HTERT RPE-1 (cell line): ENCODE measurements at regions not wholly inside any gene's neighbourhood (a gene's known extent, or its start where the extent isn't known, plus 50 kb on each side); places are given as distances from the start of the nearest gene placed in this dataset.

Experiments used
- in situ Hi-C: fragments of 300-500 bp; cut with MboI; formaldehyde crosslinking; loops from 4 replicates; pipeline ENCODE4 v1.14.3; 2020; ENCODE audit warnings: low sequenced_read_pairs

DNA sequence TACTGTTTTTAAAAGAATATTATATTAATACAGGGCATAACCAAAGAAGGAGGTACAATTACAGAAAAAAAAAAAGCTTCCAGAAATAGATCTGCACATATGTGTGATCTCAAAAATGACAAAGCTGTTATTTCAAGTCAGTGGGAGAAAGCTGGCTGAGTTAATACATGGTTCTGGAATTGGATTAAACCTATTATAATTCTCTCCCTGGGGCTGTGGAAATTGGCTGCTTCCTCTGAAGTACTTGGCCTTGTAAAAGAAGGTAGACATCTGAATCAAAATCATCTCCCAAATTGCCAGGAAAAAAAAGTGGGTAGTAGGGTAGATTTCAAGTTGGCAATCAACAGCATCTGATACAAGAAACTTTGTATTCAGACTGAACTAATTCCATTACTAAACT, 723.9 kb upstream of the ALCAM start:
- in situ Hi-C loops, result no loop called here

DNA sequence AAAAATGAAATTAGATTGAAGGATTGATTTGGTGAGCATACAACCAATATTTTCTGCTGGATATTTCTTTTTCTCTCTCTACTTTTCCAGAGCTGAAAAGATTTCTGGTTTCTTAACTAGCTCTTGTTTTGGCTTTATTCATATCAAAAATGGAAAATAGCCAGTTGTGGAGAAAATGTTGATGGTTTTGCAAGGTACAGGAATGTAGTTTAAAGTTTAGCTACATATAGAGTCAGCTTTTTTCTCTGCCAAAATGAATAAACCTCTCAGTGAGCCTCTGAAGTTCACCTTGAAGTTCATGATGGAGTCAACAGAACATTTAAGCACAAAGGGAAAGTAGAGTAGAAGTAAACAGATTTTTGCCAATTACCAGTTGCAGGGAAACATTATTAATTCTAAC, 720.5 kb upstream of the ALCAM start:
- in situ Hi-C loops, result no loop called here

DNA sequence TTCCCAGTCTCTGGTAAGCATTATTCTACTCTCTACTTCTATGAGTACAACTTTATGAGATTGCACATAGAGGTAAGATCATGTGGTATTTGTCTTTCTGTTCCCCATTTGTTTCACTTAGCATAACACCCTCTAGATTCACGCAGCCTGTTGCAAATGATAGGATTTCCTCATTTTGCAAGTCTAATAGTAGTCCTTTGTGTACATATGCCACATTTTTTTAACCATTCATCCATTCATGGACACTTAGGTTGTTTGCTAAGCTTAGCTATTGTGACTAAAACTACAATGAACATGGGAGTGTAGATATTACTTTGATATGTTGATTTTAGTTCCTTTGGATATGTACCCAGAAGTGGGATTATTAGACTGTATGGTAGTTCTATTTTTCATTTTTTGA, 717.9 kb upstream of the ALCAM start:
- in situ Hi-C loops, result no loop called here

DNA sequence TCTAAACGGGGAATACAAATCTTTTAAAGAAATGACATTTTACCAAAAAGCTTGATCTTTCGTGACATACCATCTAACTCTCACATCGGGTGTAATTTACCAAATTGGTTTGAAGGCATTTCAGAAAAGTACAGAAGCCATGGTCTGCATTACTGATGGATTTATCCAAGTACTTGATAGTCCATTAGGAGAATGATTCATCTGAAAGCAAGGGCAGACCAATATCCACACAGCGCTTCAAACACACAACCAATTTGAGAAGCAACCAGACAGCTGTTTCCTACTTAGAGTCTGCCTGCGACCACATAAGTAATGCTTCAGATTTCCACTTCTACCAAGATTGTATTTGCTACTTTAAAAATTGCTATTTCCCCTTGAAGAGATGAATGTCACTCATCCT, 697.6 kb upstream of the ALCAM start:
- in situ Hi-C loops, result no loop called here

DNA sequence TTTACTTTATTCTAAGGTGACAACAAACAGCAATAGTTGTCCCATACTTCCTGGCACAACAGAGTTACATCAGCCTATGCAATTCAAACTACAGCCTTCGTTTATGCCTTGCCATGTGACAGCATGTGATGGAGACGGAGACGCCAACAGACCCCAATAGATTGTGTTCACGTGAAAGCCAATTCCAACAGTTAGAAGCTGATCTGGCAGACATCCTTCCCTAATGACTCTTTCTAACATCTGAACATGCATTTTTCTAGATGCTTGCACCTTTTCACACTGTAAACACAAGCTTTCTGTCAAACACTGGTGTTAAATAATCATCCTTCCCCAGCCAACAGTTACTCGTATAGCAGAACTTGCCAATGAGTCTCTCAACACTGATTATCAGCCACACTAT, 694.4 kb upstream of the ALCAM start:
- in situ Hi-C loops, result no loop called here

DNA sequence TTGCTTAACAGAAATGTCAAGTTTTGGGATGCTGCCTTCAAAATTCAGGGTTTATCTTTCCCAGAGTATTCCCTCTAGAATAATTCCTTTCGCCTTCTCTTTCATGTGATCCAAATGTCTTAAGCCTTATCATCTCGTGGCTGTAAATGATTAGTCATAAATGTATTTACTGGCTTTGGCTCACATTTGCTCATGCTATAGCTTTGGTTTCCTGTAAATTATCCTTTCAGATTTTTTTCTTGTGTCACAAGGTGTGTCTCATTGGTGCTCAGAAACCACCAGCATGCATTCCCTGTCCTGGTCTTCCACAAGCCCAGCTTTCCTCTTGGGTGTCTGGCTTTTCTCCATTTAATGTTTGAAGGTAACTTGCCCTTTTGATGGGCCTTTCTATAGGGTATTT, 692.7 kb upstream of the ALCAM start:
- in situ Hi-C loops, result no loop called here

DNA sequence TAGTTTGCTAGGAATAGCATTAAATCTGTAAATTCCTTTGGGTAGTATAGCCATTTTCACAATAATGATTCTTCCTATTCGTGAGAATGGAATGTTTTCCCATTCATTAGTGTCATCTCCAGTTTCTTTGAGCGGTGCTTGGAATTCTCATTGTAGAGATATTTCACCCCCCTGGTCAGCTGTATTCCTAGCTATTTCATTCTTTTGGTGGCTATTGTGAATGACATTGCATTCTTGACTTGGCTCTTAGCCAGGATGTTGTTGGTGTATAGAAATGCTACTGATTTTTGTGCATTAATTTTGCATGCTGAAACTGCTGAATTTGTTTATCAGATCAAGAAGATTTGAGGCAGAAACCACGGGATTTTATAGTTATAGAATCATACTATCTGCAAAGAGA, 690.5 kb upstream of the ALCAM start:
- in situ Hi-C loops, result no loop called here

DNA sequence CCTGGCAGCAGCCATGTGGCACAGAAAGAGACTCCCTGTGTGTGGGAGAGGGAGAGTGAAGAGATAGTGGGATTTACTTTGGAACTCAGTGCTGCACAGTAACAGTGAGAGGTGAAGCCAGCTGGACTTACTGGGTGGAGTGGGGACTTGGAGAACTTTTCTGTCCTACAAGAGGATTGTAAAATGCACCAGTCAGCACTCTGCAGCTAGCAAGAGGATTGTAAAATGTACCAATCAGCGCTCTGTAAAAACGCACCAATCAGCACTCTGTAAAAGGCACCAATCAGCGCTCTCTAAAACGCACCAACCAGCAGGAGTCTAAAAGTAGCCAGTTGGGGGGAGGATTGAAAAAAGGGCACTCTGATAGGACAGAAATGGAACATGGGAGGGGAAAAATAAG, 688.8 kb upstream of the ALCAM start:
- in situ Hi-C loops, result no loop called here

DNA sequence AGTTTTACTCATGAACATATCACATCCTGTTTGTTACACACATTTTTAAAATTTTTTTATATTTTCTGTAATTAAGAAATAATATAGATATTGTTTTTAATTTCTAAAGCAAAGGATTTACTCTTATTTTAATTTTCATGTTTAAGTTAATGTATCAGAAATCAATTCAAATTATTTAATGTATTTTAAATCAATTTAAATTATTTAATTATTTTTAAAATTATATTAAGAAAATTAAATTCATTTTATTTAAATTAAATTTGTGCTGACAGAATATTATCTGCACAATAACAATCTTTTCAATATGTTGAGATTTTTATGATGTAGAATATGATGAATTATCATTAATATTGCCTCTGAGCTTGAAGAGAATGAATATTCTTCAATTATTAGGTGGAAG, 681.2 kb upstream of the ALCAM start:
- in situ Hi-C loops, result no loop called here

DNA sequence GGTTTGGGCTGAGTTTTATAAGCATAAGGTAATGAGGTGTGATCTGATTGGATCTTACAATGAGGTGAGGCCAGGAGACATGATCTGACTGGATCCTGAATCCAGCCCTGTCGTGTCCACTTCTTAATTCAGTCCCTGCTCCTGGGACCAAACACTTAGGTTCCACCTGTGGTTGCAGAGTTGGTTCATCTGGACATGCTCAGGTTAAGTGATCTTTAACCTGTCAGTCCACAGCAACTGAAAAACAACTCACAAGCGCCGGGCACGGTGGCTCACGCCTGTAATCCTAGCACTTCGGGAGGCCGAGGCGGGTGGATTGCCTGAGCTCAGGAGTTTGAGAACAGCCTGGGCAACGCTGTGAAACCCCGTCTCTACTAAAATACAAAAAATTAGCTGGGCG, 679.3 kb upstream of the ALCAM start:
- in situ Hi-C loops, result no loop called here

DNA sequence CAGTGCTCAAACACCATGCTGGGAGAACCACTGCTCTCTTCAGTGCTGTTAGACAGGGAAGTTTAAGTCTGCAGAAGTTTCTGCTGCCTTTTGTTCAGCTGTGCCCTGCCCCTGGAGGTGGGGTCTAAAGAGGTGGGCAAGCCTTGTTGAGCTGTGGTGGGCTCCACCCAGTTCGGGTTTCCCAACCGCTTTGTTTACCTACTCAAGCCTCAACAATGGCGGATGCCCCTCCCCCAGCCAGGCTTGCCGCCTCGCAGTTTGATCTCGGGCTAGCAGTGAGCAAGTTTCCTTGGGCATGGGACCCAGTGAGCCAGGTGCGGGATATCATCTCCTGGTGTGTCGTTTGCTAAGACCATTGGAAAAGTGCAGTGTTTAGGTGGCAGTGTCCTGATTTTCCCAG, 670.2 kb upstream of the ALCAM start:
- in situ Hi-C loops, result no loop called here

DNA sequence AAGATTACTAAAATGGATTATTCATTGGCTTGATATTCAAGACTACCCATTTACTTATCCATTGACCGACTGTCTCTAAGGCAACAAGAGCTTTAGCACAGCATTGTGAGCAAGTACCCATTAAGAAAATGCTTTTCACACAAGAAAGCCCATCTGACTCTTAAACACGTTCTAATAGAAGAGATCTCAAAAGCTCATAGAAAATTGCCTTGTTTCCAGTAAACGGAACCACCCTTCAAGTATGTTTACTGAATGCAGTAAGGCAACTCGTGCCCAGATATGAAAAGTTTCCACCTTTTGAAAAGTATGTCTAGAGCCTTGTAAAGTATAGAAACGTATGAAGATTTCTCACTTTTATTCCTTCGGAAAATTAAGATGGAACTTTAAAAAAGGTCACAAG, 655.3 kb upstream of the ALCAM start:
- in situ Hi-C loops, result no loop called here

DNA sequence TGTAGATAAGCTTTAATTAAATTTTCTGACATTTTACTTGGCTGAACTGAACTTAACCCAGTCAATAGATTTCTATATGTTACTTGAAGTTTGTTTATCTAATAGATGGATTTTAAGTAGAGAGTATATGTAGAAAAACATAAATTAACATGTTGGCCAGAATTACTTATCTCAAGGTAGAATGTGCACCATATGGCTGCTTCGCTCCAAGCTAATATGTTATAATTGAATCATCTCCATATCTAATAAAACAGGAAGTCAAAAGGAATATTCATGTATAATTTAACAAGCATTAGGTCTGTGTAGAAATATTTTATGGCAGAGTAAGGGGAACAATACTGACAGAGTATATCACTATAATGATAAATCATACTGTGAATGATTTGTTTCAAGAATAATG, 650.7 kb upstream of the ALCAM start:
- in situ Hi-C loops, result no loop called here

DNA sequence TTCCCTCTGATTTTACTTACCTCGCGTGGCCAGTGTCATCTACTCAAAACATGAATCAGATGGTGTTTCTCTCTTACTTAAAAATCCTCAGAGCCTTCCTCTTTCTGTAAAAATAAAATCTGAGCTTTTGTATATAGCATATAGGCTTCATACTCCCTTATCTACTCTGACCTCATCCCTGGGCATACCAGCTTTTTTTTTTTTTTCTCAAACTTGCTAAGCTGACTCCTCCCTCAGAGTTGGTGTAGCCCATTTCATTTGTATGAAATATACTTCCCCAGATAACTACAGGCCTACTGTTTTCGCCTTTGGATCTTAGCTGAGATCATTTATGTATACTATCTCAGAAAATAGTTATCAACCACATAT, 648.9 kb upstream of the ALCAM start:
- in situ Hi-C loops, result no loop called here

DNA sequence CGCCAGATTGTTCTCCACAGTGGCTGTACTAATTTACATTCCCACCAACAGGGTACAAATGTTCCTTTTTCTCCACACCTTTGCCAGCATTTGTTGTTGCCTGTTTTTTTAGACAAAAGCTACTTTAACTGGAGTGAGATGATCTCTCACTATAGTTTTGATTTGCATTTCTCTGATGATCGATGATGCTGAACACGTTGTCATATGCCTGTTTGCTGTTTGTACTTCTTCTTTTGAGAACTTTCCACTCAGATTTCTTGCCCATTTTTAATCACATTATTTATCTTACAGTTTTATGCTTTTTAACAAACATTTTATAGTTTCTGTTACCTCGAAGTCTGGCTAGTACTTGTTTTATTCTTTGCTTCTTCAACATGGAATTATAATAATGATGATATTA, 643.7 kb upstream of the ALCAM start:
- in situ Hi-C loops, result no loop called here

DNA sequence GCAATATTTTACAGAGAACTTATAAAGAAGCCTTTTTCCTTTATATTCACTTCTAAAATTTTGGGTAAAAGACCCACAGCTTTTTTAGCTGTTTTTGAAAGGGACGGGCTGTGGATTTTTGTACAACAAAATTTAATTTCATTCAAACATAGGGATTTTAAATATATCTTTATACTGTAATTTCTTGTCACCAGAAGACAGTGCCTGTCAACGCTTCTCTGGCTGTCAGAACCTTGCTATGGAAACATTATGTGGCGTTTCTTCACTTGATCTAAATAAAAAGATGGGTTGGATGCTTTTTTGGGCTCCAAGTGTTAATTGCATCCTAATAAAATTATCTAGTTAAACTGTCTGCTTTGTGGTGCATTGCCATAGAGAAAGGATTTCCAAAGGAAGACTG, 635.6 kb upstream of the ALCAM start:
- in situ Hi-C loops, result no loop called here

DNA sequence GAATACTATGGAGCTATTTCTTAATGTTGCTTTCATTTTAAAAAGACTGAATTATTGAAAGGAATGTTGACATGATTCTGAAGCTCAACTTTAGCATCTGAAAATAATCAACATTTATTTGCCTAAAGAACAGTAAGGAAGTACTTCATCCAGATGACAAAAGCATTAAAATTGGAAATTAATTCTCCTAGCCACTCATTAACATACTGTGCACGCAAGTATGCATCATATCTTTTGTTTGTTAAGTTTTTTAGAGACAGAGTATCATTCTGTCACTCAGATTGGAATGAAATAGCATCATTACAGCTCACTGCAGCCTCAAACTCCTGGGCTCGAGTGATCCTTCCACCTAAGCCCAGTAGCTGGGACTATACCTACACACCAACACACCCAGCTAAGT, 632.1 kb upstream of the ALCAM start:
- in situ Hi-C loops, result no loop called here

DNA sequence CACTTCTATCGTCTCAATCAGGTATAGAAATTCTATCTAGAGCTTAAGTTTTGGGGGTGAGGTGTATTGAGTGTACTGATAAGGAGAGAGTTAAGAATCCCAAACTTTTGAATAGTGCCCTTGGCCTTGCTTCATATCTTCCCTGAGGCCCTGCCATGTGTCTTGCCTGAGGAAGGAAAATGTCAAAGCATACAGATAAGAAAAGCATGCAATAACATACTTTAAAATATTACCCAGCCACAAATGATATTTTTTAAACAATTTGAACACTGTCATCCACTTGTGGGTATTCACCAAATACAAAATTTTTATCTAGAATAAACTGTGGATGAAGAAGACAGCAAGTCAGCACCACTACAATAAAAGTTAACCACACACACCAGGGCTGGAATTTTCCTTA, 631.0 kb upstream of the ALCAM start:
- in situ Hi-C loops, result no loop called here

DNA sequence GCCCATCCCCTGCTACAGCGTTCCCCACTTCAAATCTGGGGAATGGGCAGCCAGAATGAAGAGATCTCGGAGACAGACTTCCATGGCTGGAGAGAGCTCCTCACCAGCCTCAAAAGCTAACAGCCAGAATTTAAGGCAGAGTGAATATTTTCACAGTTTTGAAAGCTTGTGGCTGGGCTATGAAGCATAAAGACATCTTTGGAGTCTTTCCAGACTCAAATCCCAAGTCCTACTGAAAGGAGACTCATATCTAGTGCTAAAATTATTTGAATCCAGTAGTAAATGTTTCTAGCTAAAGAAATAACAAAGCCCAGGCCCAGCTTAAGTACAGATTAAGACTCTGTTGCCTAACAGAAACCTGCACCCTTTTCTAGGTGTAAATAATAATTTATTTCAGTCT, 628.4 kb upstream of the ALCAM start:
- in situ Hi-C loops, result no loop called here

DNA sequence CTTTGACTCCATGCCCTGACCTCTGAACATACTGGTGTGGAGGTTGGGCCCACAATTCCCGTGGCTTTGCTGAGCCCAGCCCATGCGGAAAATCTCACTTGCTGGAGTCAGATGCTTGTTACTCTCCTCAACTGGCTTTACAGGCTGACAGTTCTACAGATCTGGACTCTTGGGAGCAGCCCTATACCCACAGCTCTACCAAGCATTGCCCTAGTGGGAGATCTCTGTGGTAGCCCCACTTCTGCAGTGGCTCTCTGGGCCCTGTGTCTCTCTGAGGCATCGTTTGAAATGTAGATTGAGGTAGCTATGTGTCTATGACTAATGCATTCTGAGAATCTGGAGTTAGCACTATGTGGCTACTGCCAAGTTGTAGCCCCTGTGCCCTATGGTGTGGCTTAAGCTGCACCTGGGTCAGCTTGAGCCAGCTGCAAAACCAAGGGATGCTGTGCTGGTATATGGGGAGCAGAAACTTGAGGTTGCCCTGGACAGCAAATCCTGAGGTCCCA, 625.8 kb upstream of the ALCAM start:
- in situ Hi-C loops, result no loop called here

DNA sequence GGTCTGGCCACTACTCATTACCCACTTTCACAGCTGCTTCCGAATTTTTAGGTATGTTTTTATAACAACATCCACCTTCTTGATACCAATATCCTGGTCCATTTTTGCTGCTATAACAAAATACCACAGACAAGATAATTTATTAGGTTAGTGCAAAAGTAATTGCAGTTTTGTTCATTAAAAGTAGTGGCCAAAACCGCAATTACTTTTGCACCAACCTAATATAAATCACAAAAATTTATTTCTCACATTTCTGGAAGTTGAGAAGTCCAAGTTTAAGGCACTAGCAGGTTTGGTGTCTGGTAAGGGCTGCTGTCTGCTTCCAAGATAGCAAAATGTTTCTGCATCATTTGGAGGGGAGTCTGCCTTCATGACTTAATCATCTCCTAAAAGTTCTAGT, 624.7 kb upstream of the ALCAM start:
- in situ Hi-C loops, result no loop called here

DNA sequence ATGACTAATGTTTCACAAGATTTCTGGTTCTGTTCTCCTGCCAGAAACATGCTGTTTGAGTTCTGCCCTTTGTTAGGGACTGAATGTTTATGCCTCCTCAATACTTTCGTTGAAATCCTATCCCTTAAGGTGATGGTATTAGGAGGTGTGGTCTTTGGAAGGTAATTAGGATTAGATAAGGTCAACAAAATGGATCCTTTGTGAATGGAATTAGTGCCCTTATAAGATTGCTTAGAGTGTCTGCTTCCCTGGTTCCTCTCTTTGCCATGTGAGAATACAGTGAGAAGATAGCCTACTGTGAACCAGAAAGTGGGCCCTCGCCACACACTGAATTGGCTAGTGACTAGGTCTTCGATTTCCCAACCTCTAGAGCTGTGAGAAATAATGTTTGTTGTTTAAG, 621.4 kb upstream of the ALCAM start:
- in situ Hi-C loops, result no loop called here

DNA sequence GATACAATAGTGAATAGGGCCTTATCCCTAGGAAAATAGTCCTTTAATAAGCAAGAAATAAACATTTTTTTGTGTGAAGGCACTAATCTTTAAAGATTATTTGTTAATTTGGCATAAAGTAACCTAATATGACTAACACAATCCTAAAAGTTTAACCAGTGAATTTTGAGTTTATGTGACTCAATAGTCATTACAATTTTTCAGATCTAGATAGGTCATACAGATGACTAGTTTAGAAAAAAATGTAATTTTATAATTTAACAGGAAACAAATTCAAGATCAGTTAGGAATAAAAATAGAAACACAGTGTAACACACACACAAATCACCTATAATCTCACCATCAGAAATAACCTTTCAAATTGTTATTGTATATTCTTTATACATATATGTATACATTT, 620.7 kb upstream of the ALCAM start:
- in situ Hi-C loops, result no loop called here

DNA sequence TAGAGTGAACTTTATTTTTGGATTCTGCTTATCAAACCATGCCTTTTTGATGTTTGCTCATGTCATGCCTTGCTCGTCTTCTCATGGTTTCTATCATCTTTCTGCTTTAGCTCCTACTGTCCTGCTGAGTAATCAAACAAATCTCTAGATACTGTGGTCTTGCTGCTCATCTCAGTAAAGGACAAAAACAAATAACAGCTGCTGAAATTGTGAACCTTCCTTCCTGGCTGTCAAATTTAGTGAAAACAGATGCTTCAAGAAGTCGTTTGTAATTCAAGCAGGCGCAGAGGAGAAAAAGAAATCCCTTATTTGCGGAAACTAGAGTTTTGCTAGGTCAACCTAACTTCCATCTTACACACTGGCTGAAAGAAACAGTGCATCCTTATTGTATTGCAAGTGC, 616.1 kb upstream of the ALCAM start:
- in situ Hi-C loops, result no loop called here
